VCaP (cell line): ENCODE measurements at regions not wholly inside any gene's neighbourhood (a gene's known extent, or its start where the extent isn't known, plus 50 kb on each side); places are given as distances from the start of the nearest gene placed in this dataset.
"Not testable (repeated sequence)": the region's sequence is repeated elsewhere in the genome, so short reads cannot be mapped to it uniquely, and the experiment has no call there.

Experiments
- H3K27ac ChIP-seq: fragments of 450-650 bp; 2 replicates; pipeline ENCODE4 v1.5.1; 2017
- CTCF ChIP-seq: fragments of 450-650 bp; conservative IDR thresholded peaks from 2 replicates; pipeline ENCODE4 v1.5.1; 2017; ENCODE audit warnings: mild to moderate bottlenecking, moderate library complexity

GRCh38 chr9:104999136-104999535 is 71.2 kb upstream of the ABCA1 start:
- TF ChIP-seq CTCF: no peak
- H3K27ac ChIP-seq: no peak overlapping the region

GRCh38 chr9:105000529-105000928 is 72.6 kb upstream of the ABCA1 start:
- H3K27ac ChIP-seq: not testable (repeated sequence)

- H3K27ac ChIP-seq: no peak overlapping the region
- TF ChIP-seq CTCF: no peak
Measured at GRCh38 chr9:105004466-105005090, 76.6 kb upstream of the ABCA1 start.

- H3K27ac ChIP-seq: no peak overlapping the region
- no peak for TF ChIP-seq CTCF
Measured at GRCh38 chr9:105005186-105005585, 77.2 kb upstream of the ABCA1 start.

- H3K27ac ChIP-seq: no peak overlapping the region
- TF ChIP-seq CTCF: no peak
Measured at GRCh38 chr9:105006514-105006913, 78.6 kb upstream of the ABCA1 start.

- no peak overlapping the region for H3K27ac ChIP-seq
- TF ChIP-seq CTCF: no peak
Measured at GRCh38 chr9:105007143-105007542, 79.2 kb upstream of the ABCA1 start.

GRCh38 chr9:105010089-105010488 is 82.1 kb upstream of the ABCA1 start:
- not testable (repeated sequence) for H3K27ac ChIP-seq

- TF ChIP-seq CTCF: no peak
- H3K27ac ChIP-seq: no peak overlapping the region
Measured at GRCh38 chr9:105021917-105022316, 94.0 kb upstream of the ABCA1 start.

- not testable (repeated sequence) for H3K27ac ChIP-seq
Measured at GRCh38 chr9:105022545-105022944, 94.6 kb upstream of the ABCA1 start.
